ENCODE measurements at regions not wholly inside any gene's neighbourhood (a gene's known extent, or its start where the extent isn't known, plus 50 kb on each side); places are given as distances from the start of the nearest gene placed in this dataset.

DNA sequence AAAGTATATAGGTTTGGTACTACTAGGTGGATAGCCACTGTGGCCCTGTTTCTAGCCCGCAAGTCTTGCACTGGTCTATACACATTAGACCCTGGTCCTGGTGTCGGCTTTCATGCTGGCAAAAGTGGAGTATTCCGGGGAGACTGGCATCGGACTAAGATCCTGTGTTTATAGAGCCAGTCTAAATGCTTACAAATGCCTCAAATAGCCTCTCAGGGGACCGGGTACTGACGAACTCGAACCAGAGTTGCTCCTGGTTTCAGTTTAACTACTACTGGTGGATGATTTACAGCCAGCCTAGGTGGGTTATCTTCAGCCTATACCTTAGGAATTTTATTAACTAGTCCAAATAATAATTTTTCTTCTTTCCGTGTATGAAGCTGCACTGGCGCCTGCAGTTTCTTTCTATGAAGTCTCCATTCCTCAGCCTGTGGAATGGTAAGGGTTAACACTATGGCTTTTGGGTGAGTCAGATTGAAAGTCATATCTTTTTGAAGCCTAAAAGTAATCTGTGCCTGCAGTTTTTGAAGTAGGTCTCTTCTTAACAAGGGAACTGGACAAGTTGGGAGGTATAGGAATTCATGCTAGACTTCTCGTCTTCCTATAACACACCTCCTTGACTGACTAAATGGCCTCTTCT lies 51.3 kb downstream of the OR10H4 start:
- no peak for DNase-seq (ENCODE audit: low read depth)

GRCh38 chr19:16001481-16002312 lies 52.9 kb downstream of the OR10H4 start:
- DNase-seq (ENCODE audit: low read depth) = peak; percentile 20

- DNase-seq (ENCODE audit: low read depth) = no peak
These were observed 53.9 kb downstream of the OR10H4 start for GRCh38 chr19:16002406-16003384.

GRCh38 chr19:16003391-16003790 lies 54.6 kb downstream of the OR10H4 start:
- DNase-seq (ENCODE audit: low read depth) = no peak

- no peak for DNase-seq (ENCODE audit: low read depth)
These were observed 57.1 kb downstream of the OR10H4 start for GRCh38 chr19:16005925-16006324.

DNA sequence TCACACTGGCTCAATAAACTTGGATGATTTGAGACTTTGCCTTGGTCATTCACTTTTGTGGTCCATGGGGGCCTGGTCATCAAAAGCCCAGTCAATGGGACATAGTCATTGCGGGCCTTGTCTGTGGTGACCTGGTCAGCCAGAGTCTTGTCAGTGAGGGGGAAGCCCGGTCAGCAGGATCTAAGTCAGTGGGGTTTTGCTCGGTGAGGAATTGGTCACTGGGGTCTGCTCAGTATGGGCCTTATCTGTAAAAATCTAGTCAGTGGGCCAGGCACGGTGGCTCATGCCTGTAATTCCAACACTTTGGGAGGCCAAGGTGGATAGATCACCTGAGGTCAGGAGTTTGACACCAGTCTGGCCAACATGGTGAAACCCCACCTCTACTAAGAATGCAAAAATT lies 63.7 kb upstream of the TPM4 start:
- no peak for DNase-seq (ENCODE audit: low read depth)

DNA sequence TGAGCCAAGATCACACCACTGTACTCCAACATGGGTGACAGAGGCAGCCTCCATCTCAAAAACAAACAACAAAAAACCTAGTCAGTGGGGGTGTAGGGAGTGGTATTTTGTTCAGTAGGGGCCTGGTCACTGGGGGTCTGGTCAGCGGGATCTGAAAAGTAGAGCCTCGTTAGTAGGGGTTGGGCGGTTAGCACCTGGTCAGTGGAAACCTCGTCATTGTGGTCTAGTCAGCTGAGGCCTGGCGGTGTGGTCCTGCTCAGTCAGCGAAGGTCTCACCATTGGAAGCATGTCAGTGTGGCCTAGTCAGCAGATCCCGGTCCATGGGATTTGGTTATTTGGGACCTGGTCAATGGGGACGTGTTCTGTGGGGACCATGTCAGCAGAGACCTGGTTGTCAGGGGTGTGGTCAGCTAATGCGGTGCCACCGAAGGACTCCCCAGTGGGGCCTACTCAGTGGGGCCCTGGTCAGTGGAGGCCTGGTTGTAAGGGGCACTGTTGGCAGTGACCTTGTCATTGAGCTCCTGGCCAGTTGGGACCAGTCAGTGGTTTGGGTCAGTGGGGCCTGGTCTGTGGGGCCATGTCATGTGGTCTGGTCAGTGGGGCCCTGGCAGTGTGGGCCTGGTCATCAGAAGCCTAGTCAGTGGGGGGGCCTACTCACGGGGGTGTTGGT lies 63.0 kb upstream of the TPM4 start:
- no peak for DNase-seq (ENCODE audit: low read depth)

GRCh38 chr19:16013851-16014840 lies 62.1 kb upstream of the TPM4 start:
- DNase-seq (ENCODE audit: low read depth) = no peak

DNA sequence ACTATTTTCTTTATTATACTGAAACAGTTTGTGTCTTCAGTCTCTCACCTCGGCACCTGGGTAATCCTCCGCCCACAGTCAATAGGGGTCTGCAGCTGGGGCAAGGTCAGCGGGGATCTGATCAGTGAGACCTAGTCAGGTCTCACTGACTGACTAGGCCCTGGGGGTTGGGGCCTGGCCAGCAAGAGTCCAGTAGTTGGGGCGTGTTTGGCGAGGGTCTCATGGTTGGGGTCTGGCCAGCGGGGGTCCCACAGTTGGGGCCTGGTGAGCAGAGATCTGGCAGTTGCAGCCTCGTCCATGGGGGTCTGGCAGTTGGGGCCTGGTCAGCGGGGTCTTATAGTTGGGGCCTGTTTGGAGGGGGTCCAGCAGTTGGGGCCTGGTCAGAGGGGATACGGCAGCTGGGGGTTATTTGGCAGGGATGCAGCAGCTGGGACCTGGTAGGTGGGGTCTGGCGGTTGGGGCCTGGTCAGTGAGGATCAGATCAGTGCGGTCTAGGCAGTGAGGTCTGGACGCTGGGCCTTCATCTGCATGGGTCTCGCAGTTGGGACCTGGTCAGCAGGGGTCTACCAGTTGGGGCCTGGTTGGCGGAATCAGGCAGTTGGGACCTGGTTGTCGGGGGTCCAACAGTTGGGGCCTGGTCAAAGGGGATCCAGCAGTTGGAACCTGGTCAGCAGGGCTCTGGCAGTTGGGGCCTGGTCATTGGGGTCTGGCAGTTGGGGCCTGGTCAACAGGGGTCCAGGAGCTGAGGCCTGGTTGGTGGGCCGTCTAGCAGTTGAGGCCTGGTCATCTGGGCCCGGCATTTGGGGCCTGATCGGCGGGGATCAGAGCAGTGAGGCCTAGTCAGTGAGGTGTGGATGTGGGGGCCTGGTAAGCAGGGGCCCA lies 61.1 kb upstream of the TPM4 start:
- no peak for DNase-seq (ENCODE audit: low read depth)

- no peak for DNase-seq (ENCODE audit: low read depth)
These were observed 60.5 kb upstream of the TPM4 start for GRCh38 chr19:16015805-16016173.

DNA sequence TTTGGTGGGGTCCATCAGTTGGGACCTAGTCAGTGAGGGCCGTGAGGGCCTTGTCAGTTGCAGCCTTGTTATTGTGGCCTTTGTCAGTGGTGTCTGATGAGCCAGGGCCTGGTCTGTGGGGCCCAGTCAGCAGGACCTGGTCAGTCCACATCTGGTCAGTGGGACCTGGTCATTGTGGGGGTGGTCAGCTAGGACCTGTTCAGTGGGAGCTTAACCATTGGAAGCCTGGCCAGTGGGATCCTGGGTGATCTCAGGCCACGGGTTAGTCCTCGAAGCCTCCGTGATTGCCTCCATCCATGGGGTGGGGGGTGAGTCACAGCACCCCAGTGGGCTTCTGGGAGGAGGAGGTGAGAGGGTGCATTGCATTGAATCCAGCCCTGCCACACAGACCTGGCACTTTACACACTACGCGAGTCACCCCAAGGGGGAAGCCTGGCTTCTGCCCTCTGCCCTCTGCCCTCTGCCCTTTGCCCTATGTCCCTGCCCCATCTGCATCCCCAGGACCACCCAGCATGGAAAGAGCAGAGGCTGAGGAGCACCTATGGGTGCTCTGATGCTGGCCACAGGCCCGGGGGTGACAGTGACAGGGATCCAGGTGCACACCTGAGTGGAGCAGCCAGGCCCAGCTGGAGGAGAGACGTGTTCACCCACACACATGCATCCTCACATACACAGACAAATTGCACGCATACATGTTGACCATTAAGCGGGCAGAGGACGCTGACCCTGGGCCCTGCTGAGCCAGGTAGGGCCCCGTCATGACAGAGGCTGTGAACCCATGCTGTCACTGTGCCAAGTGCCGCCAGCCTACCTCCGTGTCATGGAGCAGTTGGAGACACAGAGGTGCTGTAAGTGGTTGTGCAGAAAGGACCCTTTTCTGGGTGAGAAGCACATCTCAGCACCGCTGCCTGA lies 59.8 kb upstream of the TPM4 start:
- no peak for DNase-seq (ENCODE audit: low read depth)

GRCh38 chr19:16017138-16017490 lies 59.2 kb upstream of the TPM4 start:
- no peak for DNase-seq (ENCODE audit: low read depth)

DNA sequence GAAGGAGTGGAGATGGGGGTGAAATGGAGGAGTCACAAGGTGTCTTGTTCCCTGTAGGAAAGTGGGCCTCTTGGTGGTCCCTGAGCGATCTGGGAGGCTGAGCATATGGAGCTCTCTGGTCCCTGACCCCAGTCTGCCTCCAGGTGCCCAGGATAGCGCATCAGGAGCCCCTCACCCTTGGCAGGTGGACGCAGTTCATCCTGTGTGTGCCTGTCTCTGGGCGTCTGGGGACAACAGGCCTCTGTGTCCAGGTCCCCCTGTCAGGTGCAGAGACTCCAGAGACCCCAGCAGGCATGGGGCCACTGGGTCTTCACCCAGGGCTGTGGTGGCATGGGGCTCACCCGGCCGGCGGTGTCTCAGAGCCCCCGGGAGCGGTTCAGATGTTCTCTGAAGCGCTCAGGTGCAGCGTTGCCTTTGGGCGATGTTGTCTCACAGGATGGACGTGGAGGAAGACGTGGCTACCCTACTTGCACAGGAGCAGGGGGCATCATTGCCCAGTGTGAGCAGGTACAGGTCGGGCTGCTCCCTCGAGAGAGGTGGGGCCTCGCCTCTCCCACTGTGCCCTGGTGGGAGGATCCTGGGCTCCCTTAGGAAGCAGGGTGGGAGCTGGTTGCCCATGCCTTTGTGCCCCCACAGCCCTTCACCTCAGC lies 58.1 kb upstream of the TPM4 start:
- no peak for DNase-seq (ENCODE audit: low read depth)

GRCh38 chr19:16018801-16019551 lies 57.3 kb upstream of the TPM4 start:
- no peak for DNase-seq (ENCODE audit: low read depth)

- DNase-seq (ENCODE audit: low read depth) = no peak
These were observed 56.4 kb upstream of the TPM4 start for GRCh38 chr19:16019691-16020448.

DNA sequence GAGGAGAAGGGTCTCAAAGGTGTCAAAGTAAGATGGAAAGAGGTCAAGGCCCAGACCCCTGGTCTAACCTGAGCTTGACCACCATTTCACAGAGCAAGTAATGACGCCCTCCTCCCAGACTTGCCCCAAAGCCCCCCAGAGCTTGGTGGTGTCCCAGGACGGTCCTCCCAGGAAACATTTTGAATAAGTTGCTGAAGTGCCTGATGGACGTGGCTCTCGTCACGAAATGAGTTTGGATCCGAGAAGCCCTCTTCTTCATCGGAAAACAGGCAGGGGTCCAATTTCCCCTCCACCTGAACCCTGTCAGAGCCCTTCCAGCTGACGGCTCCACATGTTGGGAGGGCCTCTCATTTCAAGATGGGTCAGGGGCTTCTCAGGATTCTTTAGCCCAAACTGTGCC lies 54.5 kb upstream of the TPM4 start:
- no peak for DNase-seq (ENCODE audit: low read depth)
